ENCODE measurements at regions not wholly inside any gene's neighbourhood (a gene's known extent, or its start where the extent isn't known, plus 50 kb on each side); places are given as distances from the start of the nearest gene placed in this dataset.

GRCh38 chr2:81703831-81704230 lies 1399.3 kb upstream of the LRRTM1 start:
- DNase-seq (ENCODE audit: low read depth), result no peak

GRCh38 chr2:81692566-81692965 lies 1388.0 kb upstream of the LRRTM1 start:
- no peak for DNase-seq (ENCODE audit: low read depth)

GRCh38 chr2:81675641-81676040 lies 1371.1 kb upstream of the LRRTM1 start:
- DNase-seq (ENCODE audit: low read depth), result no peak

GRCh38 chr2:81672923-81673322 lies 1368.4 kb upstream of the LRRTM1 start:
- no peak for DNase-seq (ENCODE audit: low read depth)

- DNase-seq (ENCODE audit: low read depth), result no peak
These were observed 1368.0 kb upstream of the LRRTM1 start for GRCh38 chr2:81672516-81672915.

- DNase-seq (ENCODE audit: low read depth), result no peak
These were observed 1366.3 kb upstream of the LRRTM1 start for GRCh38 chr2:81670885-81671284.

- no peak for DNase-seq (ENCODE audit: low read depth)
These were observed 1356.5 kb upstream of the LRRTM1 start for GRCh38 chr2:81661081-81661480.

- no peak for DNase-seq (ENCODE audit: low read depth)
These were observed 1353.7 kb upstream of the LRRTM1 start for GRCh38 chr2:81658227-81658626.

- no peak for DNase-seq (ENCODE audit: low read depth)
These were observed 1345.8 kb upstream of the LRRTM1 start for GRCh38 chr2:81650048-81650971.

- DNase-seq (ENCODE audit: low read depth), result no peak
These were observed 1344.3 kb upstream of the LRRTM1 start for GRCh38 chr2:81648806-81649205.

GRCh38 chr2:81648370-81648769 lies 1343.8 kb upstream of the LRRTM1 start:
- no peak for DNase-seq (ENCODE audit: low read depth)

- no peak for DNase-seq (ENCODE audit: low read depth)
These were observed 1343.2 kb upstream of the LRRTM1 start for GRCh38 chr2:81647715-81648230.

GRCh38 chr2:81645745-81646301 lies 1341.3 kb upstream of the LRRTM1 start:
- no peak for DNase-seq (ENCODE audit: low read depth)

GRCh38 chr2:81644189-81644588 lies 1339.6 kb upstream of the LRRTM1 start:
- no peak for DNase-seq (ENCODE audit: low read depth)

- DNase-seq (ENCODE audit: low read depth), result no peak
These were observed 1320.3 kb upstream of the LRRTM1 start for GRCh38 chr2:81624825-81625224.

- DNase-seq (ENCODE audit: low read depth), result no peak
These were observed 1295.5 kb upstream of the LRRTM1 start for GRCh38 chr2:81600088-81600487.

GRCh38 chr2:81598453-81598852 lies 1293.9 kb upstream of the LRRTM1 start:
- DNase-seq (ENCODE audit: low read depth), result no peak

- DNase-seq (ENCODE audit: low read depth), result no peak
These were observed 1284.9 kb upstream of the LRRTM1 start for GRCh38 chr2:81589406-81589805.

- DNase-seq (ENCODE audit: low read depth), result no peak
These were observed 1279.0 kb upstream of the LRRTM1 start for GRCh38 chr2:81583311-81584108.

GRCh38 chr2:81576713-81577112 lies 1272.2 kb upstream of the LRRTM1 start:
- no peak for DNase-seq (ENCODE audit: low read depth)

GRCh38 chr2:81551040-81551634 lies 1246.6 kb upstream of the LRRTM1 start:
- DNase-seq (ENCODE audit: low read depth), result no peak

- no peak for DNase-seq (ENCODE audit: low read depth)
These were observed 1245.7 kb upstream of the LRRTM1 start for GRCh38 chr2:81550277-81550676.
